ENCODE measurements at regions not wholly inside any gene's neighbourhood (a gene's known extent, or its start where the extent isn't known, plus 50 kb on each side); places are given as distances from the start of the nearest gene placed in this dataset.

- no peak for TF ChIP-seq POLR2A (IDR thresholded peaks at IDR 0.05; ENCODE audit: low read depth, low read length)
- TF ChIP-seq POLR2AphosphoS5 (IDR thresholded peaks at IDR 0.05; ENCODE audit: low read depth, low read length) = no peak
- no peak for TF ChIP-seq TAF1 (IDR thresholded peaks at IDR 0.05; ENCODE audit: low read depth, low read length)
- TF ChIP-seq SPI1 (IDR thresholded peaks at IDR 0.05; ENCODE audit: low read depth, low read length) = no peak
- no peak for TF ChIP-seq PAX5 (IDR thresholded peaks at IDR 0.05; ENCODE audit: insufficient read depth, low read length, severe bottlenecking)
- TF ChIP-seq POU2F2 (IDR thresholded peaks at IDR 0.05; ENCODE audit: low read depth, low read length) = no peak
These were observed 505.0 kb downstream of the CENPC start for GRCh38 chr4:67040315-67040714.
